NCI-H1048 (cell line): ENCODE measurements at regions not wholly inside any gene's neighbourhood (a gene's known extent, or its start where the extent isn't known, plus 50 kb on each side); places are given as distances from the start of the nearest gene placed in this dataset.

Source experiments
- DNase-seq: peaks from one replicate; lab custom pipeline; 2025; lab: John Stamatoyannopoulos, UW

- DNase-seq = no peak
These were observed 88.8 kb upstream of the HS3ST5 start for GRCh38 chr6:114431641-114432040.

- no peak for DNase-seq
These were observed 87.8 kb upstream of the HS3ST5 start for GRCh38 chr6:114430534-114431124.

GRCh38 chr6:114428341-114428740, 85.5 kb upstream of the HS3ST5 start:
- no peak for DNase-seq

- DNase-seq = no peak
These were observed 78.4 kb upstream of the HS3ST5 start for GRCh38 chr6:114421199-114421598.

GRCh38 chr6:114419175-114419574, 76.4 kb upstream of the HS3ST5 start:
- DNase-seq = no peak

- DNase-seq = no peak
These were observed 75.6 kb upstream of the HS3ST5 start for GRCh38 chr6:114418304-114418972.

DNA sequence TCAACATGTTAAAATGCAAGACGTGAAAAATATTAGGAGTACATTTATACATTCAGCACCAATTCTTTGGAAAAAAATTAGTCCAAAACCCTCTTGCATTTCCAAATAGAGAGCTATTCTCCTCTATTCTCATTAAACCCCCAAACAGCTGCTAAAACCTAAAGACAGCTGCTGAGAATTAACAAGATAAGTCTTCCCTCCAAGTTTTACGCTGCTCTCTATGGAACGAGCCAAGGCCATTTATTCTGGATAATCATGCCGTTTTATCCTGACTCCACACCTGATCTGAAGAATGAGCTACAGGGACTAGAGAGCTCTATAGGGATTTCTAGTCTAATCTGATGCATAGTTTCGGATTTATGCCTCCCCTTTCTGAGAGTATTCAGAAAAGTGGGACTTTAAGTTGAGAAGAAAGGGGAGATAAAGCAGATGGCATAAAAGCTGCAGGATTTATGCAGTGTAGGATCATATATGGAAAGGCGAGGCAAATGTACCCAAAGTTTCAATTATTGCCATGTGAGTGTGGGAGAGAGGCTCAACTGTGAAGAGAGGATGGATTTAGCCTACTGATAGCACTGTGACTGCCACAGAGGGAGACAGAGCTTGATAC, 64.7 kb upstream of the HS3ST5 start:
- DNase-seq = no peak

DNA sequence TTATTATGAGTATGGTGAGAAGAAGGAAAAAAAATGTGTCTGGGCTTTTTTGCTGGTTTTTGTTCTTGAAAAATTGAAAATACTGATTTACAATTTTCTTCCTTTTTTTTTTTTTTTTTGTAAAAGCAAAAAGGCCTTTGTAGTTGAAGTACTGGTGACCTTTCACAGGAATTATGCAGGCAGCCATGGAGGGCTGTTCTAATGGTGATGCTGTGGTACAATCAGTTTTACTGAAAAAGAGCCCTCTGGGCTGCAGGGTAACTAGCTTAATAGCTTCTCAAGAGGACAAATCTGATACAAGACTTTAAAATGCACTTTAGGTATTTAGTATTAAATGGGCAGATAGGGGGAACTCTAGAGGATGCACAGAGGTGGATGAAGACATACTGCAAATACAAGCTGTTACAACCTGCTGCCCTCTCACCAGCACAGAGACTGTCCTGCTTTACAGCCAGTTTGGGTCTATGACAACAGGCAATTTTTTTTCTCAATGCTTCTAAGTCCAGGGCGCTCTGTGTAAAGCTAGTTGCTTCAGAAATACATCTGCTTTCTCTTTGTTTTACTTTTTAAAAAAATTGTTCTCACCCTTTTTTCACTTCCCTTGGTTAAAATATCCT, 61.6 kb upstream of the HS3ST5 start:
- no peak for DNase-seq

- DNase-seq = no peak
These were observed 61.0 kb upstream of the HS3ST5 start for GRCh38 chr6:114403858-114404257.

DNA sequence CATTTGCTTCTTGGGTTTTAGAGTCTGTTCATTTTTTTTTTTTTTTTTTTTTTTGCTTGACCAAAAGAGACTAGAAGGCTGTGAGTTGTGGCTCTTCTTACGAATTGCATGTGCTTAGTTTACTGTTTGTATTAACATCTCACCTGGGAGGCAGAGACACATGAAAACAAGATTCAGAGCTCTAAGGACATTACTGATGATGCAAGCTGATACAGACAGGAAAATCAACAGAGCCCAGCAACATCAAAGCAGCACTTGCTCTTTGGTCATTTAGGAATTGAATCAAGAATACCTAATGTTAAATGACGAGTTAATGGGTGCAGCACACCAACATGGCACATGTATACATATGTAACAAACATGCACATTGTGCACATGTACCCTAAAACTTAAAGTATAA, 55.7 kb upstream of the HS3ST5 start:
- no peak for DNase-seq
